ENCODE measurements at regions not wholly inside any gene's neighbourhood (a gene's known extent, or its start where the extent isn't known, plus 50 kb on each side); places are given as distances from the start of the nearest gene placed in this dataset.

GRCh38 chr2:195021711-195022507 lies 635.1 kb upstream of the SLC39A10 start:
- Histone ChIP-seq H2AFZ (ENCODE audit: control insufficient read depth, low read depth, low read length) (peak overlapping the region; percentile 5), H3K4me1 (ENCODE audit: control insufficient read depth, insufficient read depth, low read length) (peaks cover 3% of the 10 kb centered on the region; the same call in 1 of the 2 replicates), H3K79me2 (ENCODE audit: control insufficient read depth, insufficient read depth, low read length) (no peaks in the 10 kb centered on the region), H3K36me3 (ENCODE audit: control insufficient read depth in 2 of 2, insufficient read depth in 2 of 2, low read length in 1 of 2) (no peaks in the 10 kb centered on the region), H4K20me1 (ENCODE audit: control insufficient read depth, insufficient read depth) (no peaks in the 10 kb centered on the region), H3K27me3 (replicated peaks in 1 of 2; ENCODE audit: control insufficient read depth in 2 of 2, insufficient read depth in 2 of 2, low read length in 1 of 2) (no peaks in the 10 kb centered on the region), H3K4me3 (no peak overlapping the region), H3K27ac (ENCODE audit: control insufficient read depth, insufficient read depth) (no peak overlapping the region), H3K9ac (ENCODE audit: control insufficient read depth, insufficient read depth, low read length) (no peak overlapping the region), H3K9me3 (replicated peaks; ENCODE audit: control insufficient read depth, insufficient read depth, low read length) (no peaks in the 10 kb centered on the region), H3K4me2 (ENCODE audit: control insufficient read depth, insufficient read depth) (peak overlapping the region; percentile 65; the same call in 1 of the 2 replicates)
- ChIA-PET CTCF (interaction anchor here (0.7 to 1.6 kb wide), 4 partner anchors 10 to 638 kb away, joined by 3 to 4 read pairs (median 3); no protein-coding TSS in a partner anchor), RAD21 (ENCODE audit: unreplicated experiment) (interaction anchor here (0.6 to 1.8 kb wide), 3 partner anchors 11 to 53 kb away, joined by 3 to 5 read pairs (median 3); no protein-coding TSS in a partner anchor), SMC1A (ENCODE audit: uncharacterized antibody, unreplicated experiment) (interaction anchor here (0.6 to 2.7 kb wide), 6 partner anchors 11 to 1442 kb away, joined by 3 to 11 read pairs (median 6); no protein-coding TSS in a partner anchor), POLR2A (interaction anchor here (0.5 kb wide), 1 partner anchor 1135 kb away, joined by 5 read pairs; no protein-coding TSS in a partner anchor)
- BruUV-seq (replicated peaks): no TSS peak
- 19% methylated on average over 3 of the region's 3 CpGs for whole genome bisulfite sequencing (ENCODE audit: insufficient coverage, insufficient replicate concordance, low lambda C conversion rate, missing lambda C conversion rate)
- FAIRE-seq (peak; percentile 27), DNase-seq (ENCODE audit: low read depth, low spot score) (peak; percentile 52), ATAC-seq (peak; percentile 93)
- intact Hi-C loops (cut with micrococcal nuclease; ENCODE audit: unreplicated experiment): loop anchor here (10.0 kb wide), 1 partner anchor 513 kb away; no protein-coding TSS in a partner anchor
- in situ Hi-C loops (cut with MboI): no loop called here
- TF ChIP-seq CHD2 (IDR thresholded peaks at IDR 0.05; ENCODE audit: borderline replicate concordance, low read depth, low read length): no peak
- TF ChIP-seq, protein P1, sequence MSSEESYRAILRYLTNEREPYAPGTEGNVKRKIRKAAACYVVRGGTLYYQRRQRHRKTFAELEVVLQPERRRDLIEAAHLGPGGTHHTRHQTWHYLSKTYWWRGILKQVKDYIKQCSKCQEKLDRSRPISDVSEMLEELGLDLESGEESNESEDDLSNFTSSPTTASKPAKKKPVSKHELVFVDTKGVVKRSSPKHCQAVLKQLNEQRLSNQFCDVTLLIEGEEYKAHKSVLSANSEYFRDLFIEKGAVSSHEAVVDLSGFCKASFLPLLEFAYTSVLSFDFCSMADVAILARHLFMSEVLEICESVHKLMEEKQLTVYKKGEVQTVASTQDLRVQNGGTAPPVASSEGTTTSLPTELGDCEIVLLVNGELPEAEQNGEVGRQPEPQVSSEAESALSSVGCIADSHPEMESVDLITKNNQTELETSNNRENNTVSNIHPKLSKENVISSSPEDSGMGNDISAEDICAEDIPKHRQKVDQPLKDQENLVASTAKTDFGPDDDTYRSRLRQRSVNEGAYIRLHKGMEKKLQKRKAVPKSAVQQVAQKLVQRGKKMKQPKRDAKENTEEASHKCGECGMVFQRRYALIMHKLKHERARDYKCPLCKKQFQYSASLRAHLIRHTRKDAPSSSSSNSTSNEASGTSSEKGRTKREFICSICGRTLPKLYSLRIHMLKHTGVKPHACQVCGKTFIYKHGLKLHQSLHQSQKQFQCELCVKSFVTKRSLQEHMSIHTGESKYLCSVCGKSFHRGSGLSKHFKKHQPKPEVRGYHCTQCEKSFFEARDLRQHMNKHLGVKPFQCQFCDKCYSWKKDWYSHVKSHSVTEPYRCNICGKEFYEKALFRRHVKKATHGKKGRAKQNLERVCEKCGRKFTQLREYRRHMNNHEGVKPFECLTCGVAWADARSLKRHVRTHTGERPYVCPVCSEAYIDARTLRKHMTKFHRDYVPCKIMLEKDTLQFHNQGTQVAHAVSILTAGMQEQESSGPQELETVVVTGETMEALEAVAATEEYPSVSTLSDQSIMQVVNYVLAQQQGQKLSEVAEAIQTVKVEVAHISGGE (CRISPR knock-in tag; IDR thresholded peaks at IDR 0.05): no peak
- TF ChIP-seq ZNF217 (IDR thresholded peaks at IDR 0.05): peak; percentile 47; the same call in 1 of the 2 replicates
- TF ChIP-seq SIX5 (IDR thresholded peaks at IDR 0.05; ENCODE audit: low read depth, low read length, severe bottlenecking): no peak
- TF ChIP-seq MEF2A (IDR thresholded peaks at IDR 0.05; ENCODE audit: insufficient read depth, low read depth, low read length): 0 out of 2 replicates have a peak, but pooled peaks have one; percentile 20
- peak; percentile 52; the same call in 1 of the 2 replicates for TF ChIP-seq BCL11A (IDR thresholded peaks at IDR 0.05; ENCODE audit: low read depth, low read length)
- no peak for TF ChIP-seq HDAC2 (IDR thresholded peaks at IDR 0.05)
- TF ChIP-seq TAF1 (IDR thresholded peaks at IDR 0.05; ENCODE audit: borderline replicate concordance, low read depth, low read length): no peak
- TF ChIP-seq, protein P2, sequence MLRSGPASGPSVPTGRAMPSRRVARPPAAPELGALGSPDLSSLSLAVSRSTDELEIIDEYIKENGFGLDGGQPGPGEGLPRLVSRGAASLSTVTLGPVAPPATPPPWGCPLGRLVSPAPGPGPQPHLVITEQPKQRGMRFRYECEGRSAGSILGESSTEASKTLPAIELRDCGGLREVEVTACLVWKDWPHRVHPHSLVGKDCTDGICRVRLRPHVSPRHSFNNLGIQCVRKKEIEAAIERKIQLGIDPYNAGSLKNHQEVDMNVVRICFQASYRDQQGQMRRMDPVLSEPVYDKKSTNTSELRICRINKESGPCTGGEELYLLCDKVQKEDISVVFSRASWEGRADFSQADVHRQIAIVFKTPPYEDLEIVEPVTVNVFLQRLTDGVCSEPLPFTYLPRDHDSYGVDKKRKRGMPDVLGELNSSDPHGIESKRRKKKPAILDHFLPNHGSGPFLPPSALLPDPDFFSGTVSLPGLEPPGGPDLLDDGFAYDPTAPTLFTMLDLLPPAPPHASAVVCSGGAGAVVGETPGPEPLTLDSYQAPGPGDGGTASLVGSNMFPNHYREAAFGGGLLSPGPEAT (IDR thresholded peaks at IDR 0.05; ENCODE audit: low read depth): peak; percentile 38; the same call in 1 of the 2 replicates
- TF ChIP-seq MEF2B (IDR thresholded peaks at IDR 0.05; ENCODE audit: partially characterized antibody, poor library complexity, severe bottlenecking): peak; percentile 41
- peak; percentile 79 to 88 for TF ChIP-seq BHLHE40 (IDR thresholded peaks at IDR 0.05; ENCODE audit: borderline replicate concordance in 1 of 2, low read depth in 2 of 2, low read length in 1 of 2)
- no peak for TF ChIP-seq CBX3 (IDR thresholded peaks at IDR 0.05; ENCODE audit: borderline replicate concordance, low read depth)
- peak in 1 of 2 experiments; percentile 59; a peak in 1 of 4 replicates for TF ChIP-seq EP300 (IDR thresholded peaks at IDR 0.05; ENCODE audit: borderline replicate concordance in 1 of 2, control insufficient read depth in 1 of 2, low read depth in 2 of 2, low read length in 2 of 2)
- TF ChIP-seq SPI1 (IDR thresholded peaks at IDR 0.05; ENCODE audit: borderline replicate concordance, insufficient read depth, low read depth, low read length): peak; percentile 52; the same call in 1 of the 2 replicates
- peak; percentile 38 to 61; a peak in 2 of 4 replicates for TF ChIP-seq IKZF2 (IDR thresholded peaks at IDR 0.05)

Measured in GM12878 (cell line).